Right lobe of liver (tissue), 4 donors: ENCODE measurements at regions not wholly inside any gene's neighbourhood (a gene's known extent, or its start where the extent isn't known, plus 50 kb on each side); places are given as distances from the start of the nearest gene placed in this dataset.

ENCODE experiments used
- POLR2A ChIP-seq: fragments of 450-650 bp; IDR thresholded peaks from one replicate; pipeline ENCODE4 v1.6.1; 2017; ENCODE audit warnings: antibody characterized with exemption, mild to moderate bottlenecking
- TF ChIP-seq, protein P1 (sequence below), 4 donors: fragments of 200-600 bp in 3 of 4; fragments of 450-650 bp in 1 of 4; IDR thresholded peaks; one replicate each; pipeline versions ENCODE4 v1.5.1 to v1.8.0; 2016 to 2022; ENCODE audit warnings: antibody characterized with exemption in 4 of 4, mild to moderate bottlenecking in 2 of 4
- donor health status: DM: no; HTN: no; CAD: no.
- donor health status: DM: no; HTN: no; CAD: no.
- donor health status: DM: no; HTN: yes; CAD: no.

DNA sequence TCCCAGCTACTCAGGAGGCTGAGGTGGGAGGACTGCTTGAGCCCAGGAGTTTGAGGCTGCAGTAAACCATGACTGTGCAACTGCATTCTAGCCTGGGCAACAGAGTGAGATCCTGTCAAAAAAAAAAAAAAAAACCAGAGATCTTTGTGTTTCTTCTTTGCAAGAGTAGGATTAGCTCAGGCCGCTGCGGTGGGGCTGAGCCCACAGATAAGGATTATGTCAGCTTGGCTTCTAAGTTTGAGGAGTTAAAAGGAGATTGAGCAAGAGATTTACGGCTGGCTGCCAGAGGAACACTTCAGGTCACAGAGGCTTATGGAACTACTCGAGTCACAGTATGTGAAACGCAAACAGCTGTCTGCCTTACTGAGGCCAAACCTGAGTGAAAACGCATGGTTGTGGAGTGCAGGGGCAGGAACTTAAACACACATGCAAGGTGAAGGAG lies 146.7 kb upstream of the L3MBTL4 start:
- TF ChIP-seq, protein P1, sequence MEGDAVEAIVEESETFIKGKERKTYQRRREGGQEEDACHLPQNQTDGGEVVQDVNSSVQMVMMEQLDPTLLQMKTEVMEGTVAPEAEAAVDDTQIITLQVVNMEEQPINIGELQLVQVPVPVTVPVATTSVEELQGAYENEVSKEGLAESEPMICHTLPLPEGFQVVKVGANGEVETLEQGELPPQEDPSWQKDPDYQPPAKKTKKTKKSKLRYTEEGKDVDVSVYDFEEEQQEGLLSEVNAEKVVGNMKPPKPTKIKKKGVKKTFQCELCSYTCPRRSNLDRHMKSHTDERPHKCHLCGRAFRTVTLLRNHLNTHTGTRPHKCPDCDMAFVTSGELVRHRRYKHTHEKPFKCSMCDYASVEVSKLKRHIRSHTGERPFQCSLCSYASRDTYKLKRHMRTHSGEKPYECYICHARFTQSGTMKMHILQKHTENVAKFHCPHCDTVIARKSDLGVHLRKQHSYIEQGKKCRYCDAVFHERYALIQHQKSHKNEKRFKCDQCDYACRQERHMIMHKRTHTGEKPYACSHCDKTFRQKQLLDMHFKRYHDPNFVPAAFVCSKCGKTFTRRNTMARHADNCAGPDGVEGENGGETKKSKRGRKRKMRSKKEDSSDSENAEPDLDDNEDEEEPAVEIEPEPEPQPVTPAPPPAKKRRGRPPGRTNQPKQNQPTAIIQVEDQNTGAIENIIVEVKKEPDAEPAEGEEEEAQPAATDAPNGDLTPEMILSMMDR (IDR thresholded peaks at IDR 0.05), result no peak
- no peak for TF ChIP-seq POLR2A
